DND-41 (cell line): ENCODE measurements at regions not wholly inside any gene's neighbourhood (a gene's known extent, or its start where the extent isn't known, plus 50 kb on each side); places are given as distances from the start of the nearest gene placed in this dataset.
"Not testable (repeated sequence)": the region's sequence is repeated elsewhere in the genome, so short reads cannot be mapped to it uniquely, and the experiment has no call there.

Experiments used
- CTCF ChIP-seq: IDR thresholded peaks from 2 replicates; pipeline ENCODE4 v1.5.1; 2012; ENCODE audit warnings: borderline replicate concordance, low read length, moderate library complexity, mild to moderate bottlenecking; ENCODE audit not compliant: poor library complexity, severe bottlenecking; ENCODE audit errors: extremely low read depth
- EZH2 ChIP-seq: IDR thresholded peaks from 3 replicates; pipeline ENCODE4 v1.6.1; 2012; ENCODE audit warnings: borderline replicate concordance, low read depth, mild to moderate bottlenecking, moderate library complexity, low read length, inconsistent platforms; ENCODE audit not compliant: severe bottlenecking

GRCh38 chr16:29129458-29130038 lies 144.7 kb downstream of the LAT start:
- not testable (repeated sequence) for TF ChIP-seq CTCF, EZH2
